ENCODE measurements at regions not wholly inside any gene's neighbourhood (a gene's known extent, or its start where the extent isn't known, plus 50 kb on each side); places are given as distances from the start of the nearest gene placed in this dataset.
A peak's percentile ranks its signal among the peaks of the same experiment; 100 is the strongest.

DNA sequence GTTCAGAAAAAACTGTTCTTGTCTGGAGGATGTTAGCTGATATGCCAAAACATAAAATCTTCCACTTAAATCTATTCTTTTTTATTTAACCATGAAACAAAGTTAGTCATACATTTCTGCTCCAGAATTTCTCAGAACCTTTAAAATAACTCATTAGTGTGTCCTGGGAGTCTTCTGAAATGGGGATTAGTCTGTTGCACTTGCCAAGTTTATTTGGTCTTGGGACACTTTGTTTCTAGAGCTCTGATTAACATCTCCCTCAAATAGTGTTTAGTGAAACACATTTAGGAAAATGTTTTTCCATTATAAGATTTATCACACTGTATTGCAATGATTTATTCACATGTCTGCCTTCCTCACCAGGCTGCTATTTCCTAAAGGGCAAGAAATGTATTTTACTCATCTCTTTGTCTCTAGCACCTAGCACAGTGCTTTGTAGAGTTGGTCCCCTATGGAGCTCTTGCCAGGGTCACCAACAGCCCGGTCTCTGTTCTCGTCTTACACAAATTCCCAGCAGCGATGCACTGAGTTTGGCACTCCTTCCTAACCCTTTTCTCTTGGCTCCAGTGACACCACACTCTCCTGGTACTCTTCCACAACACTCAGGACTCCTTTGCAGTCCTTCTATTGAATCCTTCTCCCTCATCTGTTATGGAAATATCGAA lies 189.2 kb downstream of the CSNK2A3 start:
- intact Hi-C loops (cut with micrococcal nuclease) = no loop called here
- TF ChIP-seq, protein P1, sequence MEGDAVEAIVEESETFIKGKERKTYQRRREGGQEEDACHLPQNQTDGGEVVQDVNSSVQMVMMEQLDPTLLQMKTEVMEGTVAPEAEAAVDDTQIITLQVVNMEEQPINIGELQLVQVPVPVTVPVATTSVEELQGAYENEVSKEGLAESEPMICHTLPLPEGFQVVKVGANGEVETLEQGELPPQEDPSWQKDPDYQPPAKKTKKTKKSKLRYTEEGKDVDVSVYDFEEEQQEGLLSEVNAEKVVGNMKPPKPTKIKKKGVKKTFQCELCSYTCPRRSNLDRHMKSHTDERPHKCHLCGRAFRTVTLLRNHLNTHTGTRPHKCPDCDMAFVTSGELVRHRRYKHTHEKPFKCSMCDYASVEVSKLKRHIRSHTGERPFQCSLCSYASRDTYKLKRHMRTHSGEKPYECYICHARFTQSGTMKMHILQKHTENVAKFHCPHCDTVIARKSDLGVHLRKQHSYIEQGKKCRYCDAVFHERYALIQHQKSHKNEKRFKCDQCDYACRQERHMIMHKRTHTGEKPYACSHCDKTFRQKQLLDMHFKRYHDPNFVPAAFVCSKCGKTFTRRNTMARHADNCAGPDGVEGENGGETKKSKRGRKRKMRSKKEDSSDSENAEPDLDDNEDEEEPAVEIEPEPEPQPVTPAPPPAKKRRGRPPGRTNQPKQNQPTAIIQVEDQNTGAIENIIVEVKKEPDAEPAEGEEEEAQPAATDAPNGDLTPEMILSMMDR (IDR thresholded peaks at IDR 0.05) = no peak
- Mint-ChIP-seq H3K4me3 (no peak overlapping the region), H3K27ac (no peak overlapping the region), H3K4me1 (ENCODE audit: low read depth) (no peaks in the 10 kb centered on the region), H3K36me3 (ENCODE audit: low read depth) (no peaks in the 10 kb centered on the region), H3K9me3 (no peaks in the 10 kb centered on the region), H3K27me3 (no peaks in the 10 kb centered on the region)
- ATAC-seq (no peak), DNase-seq (no peak)
- POLR2A ChIA-PET = interaction anchor here (1.1 kb wide), 1 partner anchor 18 kb away, joined by 3 read pairs; no protein-coding TSS in a partner anchor
- CTCF ChIA-PET = interaction anchor here (0.8 kb wide), 1 partner anchor 14 kb away, joined by 3 read pairs; no protein-coding TSS in a partner anchor

DNA sequence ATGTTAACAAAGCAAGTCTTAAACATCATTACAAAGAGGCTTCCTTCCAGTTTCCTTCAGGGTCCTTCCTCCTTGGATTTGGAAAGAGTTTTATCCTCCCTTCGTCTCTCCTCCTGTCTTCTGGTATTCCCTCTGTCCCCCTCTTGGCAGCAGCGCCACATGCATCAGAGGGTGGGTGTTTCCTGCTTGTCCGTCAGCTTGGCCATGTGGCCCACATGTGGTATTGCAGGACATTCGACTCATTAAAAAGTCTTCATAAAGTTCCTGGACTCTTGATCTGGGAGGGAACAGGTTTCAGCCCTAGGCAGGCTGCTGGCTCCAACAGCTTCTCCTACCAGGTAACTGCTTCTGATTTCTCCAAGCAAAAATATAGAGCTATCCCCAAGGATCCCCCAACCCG lies 189.8 kb downstream of the CSNK2A3 start:
- H3K36me3 Mint-ChIP-seq (ENCODE audit: low read depth) = no peaks in the 10 kb centered on the region
- TF ChIP-seq, protein P1 (IDR thresholded peaks at IDR 0.05) = no peak
- intact Hi-C loops (cut with micrococcal nuclease) = no loop called here
- H3K9me3 Mint-ChIP-seq = no peaks in the 10 kb centered on the region
- ATAC-seq = no peak
- H3K4me1 Mint-ChIP-seq (ENCODE audit: low read depth) = no peaks in the 10 kb centered on the region
- ChIA-PET POLR2A (no interaction called here), CTCF (interaction anchor here (0.8 kb wide), 1 partner anchor 13 kb away, joined by 3 read pairs; no protein-coding TSS in a partner anchor)
- DNase-seq = no peak
- H3K27ac Mint-ChIP-seq = no peak overlapping the region
- H3K27me3 Mint-ChIP-seq = no peaks in the 10 kb centered on the region
- no peak overlapping the region for H3K4me3 Mint-ChIP-seq

DNA sequence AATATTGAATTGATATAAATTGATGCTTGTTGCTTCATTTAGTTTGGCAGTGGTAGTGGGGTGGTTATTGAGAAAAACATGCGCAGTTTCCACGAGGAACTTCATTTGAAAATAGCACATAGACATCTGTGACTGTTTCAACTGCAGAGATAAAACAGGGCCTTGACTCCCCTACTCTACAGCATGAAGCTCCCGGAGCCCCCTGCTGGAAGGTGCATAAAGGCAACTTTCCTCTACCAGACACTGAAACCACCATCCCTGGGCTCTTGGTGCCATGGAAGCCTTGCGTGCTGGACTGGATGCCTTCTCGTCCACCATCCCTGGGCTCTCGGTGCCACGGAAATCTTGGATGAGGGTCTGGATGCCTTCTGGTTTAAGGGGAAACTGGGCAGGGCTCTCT lies 195.9 kb downstream of the CSNK2A3 start:
- no peaks in the 10 kb centered on the region for H3K9me3 Mint-ChIP-seq
- TF ChIP-seq, protein P1 (IDR thresholded peaks at IDR 0.05) = peak; percentile 46
- DNase-seq (peak; percentile 64), ATAC-seq (peak; percentile 47)
- no peaks in the 10 kb centered on the region for H3K27me3 Mint-ChIP-seq
- POLR2A ChIA-PET = no interaction called here
- no peaks in the 10 kb centered on the region for H3K36me3 Mint-ChIP-seq (ENCODE audit: low read depth)
- H3K4me3 Mint-ChIP-seq = no peak overlapping the region
- intact Hi-C loops (cut with micrococcal nuclease) = loop anchor here (2.0 kb wide), 1 partner anchor 120 kb away; no protein-coding TSS in a partner anchor
- CTCF ChIA-PET = interaction anchor here (0.8 to 5.8 kb wide), 18 partner anchors 8 to 223 kb away, joined by 3 to 45 read pairs (median 6); no protein-coding TSS in a partner anchor
- no peak overlapping the region for H3K27ac Mint-ChIP-seq
- H3K4me1 Mint-ChIP-seq (ENCODE audit: low read depth) = peaks cover 15% of the 10 kb centered on the region

GRCh38 chr11:11155962-11156815 lies 196.9 kb downstream of the CSNK2A3 start:
- Mint-ChIP-seq H3K36me3 (ENCODE audit: low read depth) (no peaks in the 10 kb centered on the region), H3K9me3 (no peaks in the 10 kb centered on the region), H3K27me3 (no peaks in the 10 kb centered on the region), H3K4me1 (ENCODE audit: low read depth) (peaks cover 15% of the 10 kb centered on the region), H3K4me3 (peak overlapping the region; percentile 59), H3K27ac (peak overlapping the region; percentile 57)
- ATAC-seq (peak; percentile 79), DNase-seq (peak; percentile 56)
- CTCF ChIA-PET = interaction anchor here (0.9 to 5.8 kb wide), 21 partner anchors 9 to 222 kb away, joined by 3 to 45 read pairs (median 4); no protein-coding TSS in a partner anchor
- intact Hi-C loops (cut with micrococcal nuclease) = loop anchor here (2.0 kb wide), 1 partner anchor 119 kb away; no protein-coding TSS in a partner anchor
- TF ChIP-seq, protein P1 (IDR thresholded peaks at IDR 0.05) = peak; percentile 65
- POLR2A ChIA-PET = no interaction called here

Measured in activated CD8-positive, alpha-beta T cell treated with anti-CD3 and anti-CD28 coated beads for 36 hours (primary cell).